NCI-H748 (cell line): ENCODE measurements at regions not wholly inside any gene's neighbourhood (a gene's known extent, or its start where the extent isn't known, plus 50 kb on each side); places are given as distances from the start of the nearest gene placed in this dataset.

Experiments used
- DNase-seq: peaks from one replicate; lab custom pipeline; 2025; ENCODE audit not compliant: unreplicated experiment; lab: John Stamatoyannopoulos, UW

DNA sequence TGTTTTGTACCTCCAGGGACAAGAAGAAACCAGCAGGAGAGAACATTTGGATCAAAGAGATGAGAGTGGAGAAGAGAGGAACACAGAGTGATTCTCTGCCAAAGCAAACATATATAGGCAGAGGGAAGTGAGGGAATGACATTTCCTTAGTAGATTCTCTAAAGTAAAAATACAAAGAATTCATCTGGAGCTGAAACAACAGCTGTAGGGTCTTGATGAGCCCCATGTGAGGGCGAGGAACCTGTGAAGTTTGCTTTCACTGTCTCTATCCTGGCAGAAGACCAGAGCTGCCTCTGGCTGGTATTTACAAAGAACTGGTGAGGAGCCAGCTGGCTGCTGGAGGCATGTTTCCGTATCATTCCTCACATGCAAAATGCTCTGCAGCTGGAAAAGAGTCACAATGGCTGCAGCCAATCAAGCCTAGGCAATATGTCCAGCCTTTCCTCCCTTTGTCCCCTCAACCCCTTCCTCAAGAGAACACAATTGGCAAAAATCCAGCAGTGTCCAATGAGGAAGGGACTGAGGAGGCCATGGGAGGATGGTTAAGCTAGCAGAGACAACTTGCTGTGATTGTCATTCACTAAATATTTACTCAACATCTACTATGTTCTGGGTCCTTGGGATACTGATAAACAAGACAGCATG lies 122.5 kb downstream of the PHLDA1 start:
- DNase-seq = peak; percentile 89

DNA sequence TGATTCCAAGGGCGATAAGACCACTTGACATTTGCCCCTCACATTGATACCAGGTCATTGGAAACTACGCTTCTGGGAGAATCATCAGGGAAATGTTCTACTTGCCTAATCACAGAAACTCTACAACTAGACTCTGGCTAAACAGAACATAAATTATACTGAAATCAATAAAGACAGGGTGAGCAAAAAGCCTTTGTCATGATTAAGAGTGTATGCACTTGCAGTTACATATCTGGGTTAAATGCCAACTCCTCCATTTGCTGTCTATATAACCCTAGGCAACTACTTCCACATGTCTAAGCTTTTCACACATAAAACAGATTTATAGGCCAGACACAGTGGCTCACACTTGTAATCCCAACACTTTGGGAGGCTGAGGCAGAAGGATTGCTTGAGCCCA lies 125.7 kb downstream of the PHLDA1 start:
- no peak for DNase-seq

DNA sequence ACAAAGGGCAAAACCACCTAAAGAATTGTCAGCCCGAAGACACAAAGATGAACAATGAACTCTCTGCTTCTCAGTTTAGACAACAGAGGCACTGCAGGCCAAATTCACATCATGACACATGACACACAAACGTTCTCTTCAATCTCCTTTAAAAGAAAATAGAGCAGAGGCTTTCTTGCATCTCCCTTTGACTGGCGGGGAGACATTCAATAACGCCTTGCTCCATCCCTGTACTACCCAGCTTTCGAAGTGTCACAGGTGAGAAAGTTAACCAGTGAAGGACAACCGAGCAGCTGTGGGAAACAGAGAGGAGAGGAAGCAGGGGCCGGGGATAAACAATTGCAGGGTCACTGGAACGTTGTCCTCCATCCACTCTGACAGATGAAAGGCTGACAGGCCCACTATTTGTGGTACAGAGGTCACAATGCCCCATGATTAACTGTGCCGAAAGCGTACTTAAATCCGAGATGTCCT lies 130.8 kb downstream of the PHLDA1 start:
- peak; percentile 29 for DNase-seq

DNA sequence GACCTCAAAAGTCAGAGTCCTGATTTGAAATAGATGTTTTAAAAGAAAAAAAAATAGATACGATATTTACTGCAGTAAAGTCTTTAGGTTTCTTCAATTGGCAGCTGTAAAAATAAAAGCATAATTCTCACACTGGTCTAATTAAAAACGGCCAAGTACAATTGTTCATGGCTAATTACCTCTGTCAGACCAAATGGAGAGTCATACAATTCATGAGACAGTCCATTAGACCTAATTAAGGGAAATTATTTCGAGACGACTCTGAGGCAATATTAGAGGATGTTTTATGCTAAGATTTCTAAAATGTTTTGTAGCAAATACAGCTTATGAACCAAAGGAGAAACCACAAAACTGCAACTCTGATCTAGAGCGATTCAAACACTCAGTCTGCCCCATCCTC lies 131.3 kb downstream of the PHLDA1 start:
- no peak for DNase-seq

DNA sequence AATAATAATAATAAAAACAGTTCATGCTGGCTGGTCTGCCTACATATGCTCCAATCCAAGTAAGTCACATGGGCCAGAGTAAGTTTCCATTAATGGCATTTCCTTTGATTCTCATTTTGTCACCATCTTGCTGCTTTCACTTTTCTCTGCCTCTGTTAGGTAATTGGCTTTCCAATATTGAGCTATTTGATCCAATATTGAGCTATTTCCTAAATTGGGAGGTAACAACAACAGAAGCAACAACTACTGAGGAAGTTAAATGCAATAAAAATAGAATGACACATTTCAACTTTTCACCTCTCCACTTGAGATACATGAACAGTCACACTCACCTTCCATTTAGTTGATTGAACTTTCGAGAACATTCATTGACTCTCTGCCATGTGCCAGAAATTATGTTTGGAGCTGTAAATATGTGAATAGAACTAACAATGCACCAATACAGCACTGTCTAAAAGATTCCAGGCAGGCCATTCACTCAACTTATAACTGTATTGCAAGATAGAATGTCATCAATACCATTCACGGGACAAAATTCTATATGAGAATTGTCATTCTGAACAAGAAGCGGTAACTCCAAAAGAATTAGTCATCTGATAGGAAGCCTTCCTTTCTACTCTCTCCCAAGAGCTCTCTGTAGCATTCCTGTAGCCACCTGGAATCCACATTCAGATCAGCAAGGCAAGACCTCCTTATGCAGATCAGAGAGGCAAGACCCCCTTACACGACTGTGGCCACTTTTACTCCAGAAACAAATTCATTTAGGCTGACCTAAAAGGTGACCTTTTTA lies 136.4 kb downstream of the PHLDA1 start:
- no peak for DNase-seq

DNA sequence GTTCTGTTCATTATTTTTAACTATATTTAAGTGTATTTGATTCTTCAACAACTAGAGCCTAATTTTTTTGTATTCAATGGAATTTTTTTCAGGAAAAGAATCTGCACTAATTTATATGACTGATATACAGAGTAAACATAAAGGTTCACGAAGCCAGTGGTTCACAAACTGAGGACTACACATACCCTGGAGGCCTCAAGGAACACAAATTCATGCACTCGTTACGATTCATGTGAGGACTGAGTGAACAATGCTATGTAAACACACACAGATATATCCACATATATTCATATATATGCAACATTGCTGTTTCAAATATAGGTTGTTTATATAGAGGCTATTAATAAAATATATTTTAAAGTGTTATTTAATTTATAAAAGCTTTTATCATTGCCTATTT lies 137.8 kb downstream of the PHLDA1 start:
- DNase-seq = no peak

DNA sequence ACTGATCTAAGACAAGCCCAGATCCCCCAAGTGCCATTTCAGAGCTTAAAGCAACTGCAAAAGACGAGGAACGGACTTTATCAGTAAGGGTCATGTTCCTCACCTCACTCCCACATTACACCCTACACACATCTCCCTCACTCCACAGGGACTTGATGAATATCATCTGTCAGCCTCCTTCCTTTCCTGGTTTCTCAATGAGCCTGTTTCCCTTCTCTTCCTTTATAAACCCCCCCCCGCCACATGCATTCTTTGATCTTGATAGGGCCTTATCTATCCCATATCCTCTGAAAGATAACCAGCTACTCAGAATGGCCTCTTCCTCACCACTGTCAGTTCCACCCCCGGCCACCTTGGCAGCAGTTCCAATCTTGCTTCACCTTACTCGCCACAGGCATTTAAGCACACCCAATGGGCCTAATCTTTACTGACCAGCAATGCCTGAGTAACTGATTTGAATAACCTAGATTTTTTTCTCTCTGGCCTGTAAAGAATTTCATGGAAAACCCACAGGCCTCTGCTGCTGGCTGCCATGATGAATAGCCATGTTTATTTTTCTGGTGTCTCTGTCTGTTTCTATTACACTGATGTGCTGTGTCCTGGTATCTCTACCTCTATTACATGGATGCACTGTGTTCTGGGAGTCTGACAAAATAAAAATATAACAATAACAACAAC lies 138.7 kb downstream of the PHLDA1 start:
- no peak for DNase-seq

DNA sequence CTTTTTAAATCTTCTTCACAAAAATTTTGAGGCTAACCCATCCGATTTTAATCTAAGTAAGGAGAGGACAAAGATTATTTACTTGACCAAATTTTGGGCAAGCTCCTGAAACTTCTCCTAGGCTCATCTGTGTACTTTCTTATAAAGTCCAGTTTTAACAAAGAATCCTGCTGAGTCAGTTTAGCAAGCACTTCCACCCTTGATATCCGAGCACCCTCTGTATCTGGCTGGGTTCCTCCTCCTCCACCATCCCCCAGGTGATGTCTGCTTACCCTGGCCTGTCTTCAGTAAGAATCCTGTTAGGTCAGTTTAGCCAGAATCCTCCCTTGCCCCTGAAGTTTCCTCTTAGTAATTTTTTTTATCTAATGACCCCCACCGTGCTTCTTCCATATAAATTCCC lies 140.5 kb downstream of the PHLDA1 start:
- no peak for DNase-seq

DNA sequence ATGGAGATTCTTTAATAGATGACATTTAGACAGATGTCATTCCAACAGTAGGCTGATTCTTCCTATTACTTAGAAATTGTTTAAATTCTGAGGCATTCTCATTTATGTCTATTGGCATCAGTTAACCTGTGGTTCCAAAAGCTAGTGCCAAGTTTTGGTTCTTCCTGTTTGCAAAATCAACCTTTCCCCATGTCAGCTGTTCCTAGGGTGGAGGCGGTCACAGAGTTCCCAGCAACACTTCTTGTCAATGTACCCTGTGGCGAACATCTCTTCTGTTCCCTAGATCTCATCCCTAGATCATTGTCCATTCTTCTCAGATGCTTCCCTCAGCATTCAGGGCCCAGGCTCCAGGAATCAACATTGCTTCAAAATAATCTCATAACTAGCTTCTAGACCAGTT lies 140.9 kb downstream of the PHLDA1 start:
- no peak for DNase-seq

DNA sequence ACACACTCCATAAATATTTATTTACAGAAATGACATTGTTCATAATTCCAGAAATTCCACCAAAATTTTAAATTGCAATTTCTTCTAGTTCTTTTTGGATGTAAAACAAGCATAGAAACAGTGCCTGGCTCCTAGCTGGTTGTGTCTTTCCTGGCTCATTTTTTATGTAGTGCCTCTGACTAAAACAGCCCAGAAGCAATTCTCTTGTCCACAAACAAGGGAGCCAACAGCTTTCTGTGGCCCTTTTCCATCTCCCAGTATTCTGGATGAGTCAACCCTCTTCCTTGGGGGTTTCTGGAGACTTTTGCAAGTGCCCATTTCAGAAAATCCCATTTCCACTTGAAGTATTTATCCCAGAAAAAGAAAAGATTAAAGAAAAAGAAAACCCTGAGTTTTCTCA lies 141.4 kb downstream of the PHLDA1 start:
- DNase-seq = no peak

DNA sequence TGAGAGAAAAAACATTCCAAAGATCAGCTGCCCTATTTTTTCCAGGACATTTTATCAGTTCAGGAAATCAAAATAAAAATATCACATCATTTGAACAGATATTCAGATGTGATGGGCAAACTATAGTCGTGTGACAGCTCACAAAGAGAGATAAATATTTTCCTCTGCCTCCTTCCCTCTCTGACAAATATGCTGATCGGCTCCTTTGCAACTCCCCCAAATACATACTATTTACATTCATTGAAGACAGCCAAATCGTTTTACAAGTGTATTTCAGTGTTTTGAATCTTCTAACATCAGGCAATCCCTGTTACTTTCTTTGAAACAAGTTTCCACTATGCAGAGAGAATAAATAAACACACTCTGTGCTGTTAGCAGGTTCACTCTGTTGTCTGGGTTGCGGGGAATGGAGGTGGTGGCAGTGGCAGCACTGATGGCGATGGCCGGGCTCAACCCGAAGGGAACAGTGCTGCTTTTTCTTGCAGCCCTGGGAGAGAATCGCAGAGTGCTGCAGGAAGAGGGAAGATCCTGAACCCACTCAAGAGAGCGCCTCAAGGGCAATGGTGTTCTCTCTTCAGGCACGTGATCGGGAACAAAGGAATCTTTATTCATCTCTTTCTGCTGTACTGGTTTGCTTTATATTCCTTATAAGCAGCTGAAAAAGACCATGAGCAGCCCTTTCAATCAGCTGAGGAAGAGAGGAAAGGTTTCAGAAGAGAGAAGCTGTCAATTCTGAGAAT lies 142.5 kb downstream of the PHLDA1 start:
- DNase-seq = no peak

DNA sequence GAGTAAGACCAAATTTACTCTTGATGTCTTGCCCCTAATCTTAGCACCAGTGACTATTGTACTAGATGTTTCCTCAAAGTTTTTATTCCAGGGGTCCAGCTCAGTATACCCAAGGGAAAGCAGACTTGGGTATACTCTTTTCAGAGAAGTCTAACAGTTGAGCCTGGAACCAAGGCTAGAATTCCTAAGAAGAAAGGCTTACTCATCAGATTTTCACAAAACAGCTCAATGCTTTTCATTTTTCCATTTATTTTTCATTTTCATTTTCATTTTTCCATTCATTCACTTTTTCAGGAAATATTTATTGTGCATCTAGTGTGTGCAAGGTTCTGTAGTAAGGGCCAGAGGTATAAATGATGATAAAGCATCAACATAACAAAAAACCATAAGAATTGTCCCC lies 143.2 kb downstream of the PHLDA1 start:
- DNase-seq = no peak

DNA sequence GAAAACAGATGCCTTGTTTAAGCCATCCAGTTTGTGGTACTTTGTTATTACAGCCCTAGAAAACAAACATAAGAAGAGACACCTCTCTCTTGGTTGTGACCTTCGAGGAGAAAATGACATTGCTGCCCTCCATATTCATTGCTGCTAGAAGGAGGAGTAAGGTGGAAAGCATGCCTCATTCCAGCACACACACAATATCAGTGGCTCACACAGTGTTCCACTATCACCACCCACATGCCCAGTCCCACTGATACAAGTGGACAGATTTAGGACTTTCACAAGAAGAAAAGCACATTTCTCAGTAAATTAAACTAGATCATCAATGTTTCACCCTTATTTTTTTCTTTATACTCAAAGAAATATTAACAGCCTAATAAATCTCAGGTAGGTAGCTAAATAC lies 143.6 kb downstream of the PHLDA1 start:
- no peak for DNase-seq

DNA sequence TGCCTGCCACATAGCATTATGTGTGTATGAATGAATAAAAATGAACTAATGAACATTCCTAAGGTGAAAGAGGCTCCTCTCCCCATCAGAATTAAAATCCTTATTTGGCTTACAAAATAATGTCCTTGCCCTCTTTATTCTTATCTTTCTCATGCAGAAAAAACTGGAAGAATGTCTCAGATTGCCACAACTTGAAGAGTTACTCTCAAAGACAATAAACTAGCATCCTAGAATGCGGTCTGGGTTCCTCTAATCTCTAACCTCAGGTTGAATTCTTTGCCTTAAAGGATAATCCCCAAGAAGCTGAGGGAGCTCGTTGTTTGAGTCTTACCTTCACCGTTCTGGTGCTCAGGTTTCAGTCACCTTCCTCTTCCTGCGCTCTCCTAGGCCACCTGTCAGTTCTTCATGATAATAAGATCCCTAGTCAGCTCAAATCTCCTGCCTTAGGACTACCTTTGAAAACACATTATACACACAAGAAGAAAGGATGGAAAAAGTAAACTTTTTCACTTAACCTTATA lies 147.1 kb downstream of the PHLDA1 start:
- no peak for DNase-seq

DNA sequence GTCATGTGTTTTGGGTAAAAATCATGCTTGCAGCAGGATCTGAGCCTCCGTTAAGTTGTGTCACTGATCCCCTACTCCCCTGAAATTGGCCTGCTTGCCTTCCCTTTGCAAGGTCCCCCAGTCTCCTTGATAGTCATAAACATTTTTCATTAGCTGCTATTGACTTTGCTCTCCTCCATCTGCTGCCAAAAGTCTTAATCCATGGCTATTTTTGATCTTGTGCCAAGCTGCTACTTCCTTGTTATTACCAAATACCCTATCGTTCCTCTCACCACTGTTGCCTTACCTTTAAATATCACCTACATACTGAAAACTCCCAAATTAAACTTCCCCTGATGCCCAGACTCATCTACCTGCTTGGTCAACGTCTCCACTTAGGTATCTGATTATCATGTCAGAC lies 148.3 kb downstream of the PHLDA1 start:
- no peak for DNase-seq

DNA sequence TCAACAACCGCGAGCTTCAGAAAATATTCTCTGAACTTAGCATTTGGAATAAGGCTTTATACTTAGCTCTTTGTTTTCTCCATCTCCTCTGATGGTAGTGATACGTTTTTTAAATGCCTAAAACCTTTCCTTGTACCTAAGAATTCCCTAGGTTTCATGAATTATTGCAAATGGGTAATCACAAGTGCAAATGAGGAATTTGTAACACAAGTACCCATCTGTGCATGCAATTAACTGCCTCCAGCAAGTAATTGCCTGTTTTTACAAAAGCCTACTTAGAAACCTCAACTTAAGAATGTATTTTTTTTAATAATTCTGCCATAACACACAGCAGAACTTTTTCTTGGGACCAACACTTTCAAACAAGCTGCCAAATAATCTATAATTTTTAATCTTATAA lies 149.2 kb downstream of the PHLDA1 start:
- DNase-seq = no peak

DNA sequence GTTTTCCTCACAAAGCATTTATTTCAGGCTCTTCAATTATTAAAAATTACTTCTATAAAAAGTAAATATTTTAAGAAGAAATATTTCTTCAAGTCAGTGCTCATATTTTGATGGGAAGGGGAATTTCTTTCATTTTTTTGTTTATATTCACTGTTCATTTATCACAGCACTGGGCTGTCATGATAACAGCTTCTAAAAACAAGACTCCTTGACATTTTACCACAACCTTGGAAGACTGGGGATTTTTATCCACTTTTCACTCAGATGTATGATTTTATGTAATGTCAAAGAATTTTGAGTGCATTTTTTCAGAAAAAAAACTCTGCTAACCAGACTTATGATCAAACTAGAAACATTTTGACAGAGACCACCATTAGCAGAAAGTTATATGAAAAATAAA lies 149.7 kb downstream of the PHLDA1 start:
- no peak for DNase-seq

DNA sequence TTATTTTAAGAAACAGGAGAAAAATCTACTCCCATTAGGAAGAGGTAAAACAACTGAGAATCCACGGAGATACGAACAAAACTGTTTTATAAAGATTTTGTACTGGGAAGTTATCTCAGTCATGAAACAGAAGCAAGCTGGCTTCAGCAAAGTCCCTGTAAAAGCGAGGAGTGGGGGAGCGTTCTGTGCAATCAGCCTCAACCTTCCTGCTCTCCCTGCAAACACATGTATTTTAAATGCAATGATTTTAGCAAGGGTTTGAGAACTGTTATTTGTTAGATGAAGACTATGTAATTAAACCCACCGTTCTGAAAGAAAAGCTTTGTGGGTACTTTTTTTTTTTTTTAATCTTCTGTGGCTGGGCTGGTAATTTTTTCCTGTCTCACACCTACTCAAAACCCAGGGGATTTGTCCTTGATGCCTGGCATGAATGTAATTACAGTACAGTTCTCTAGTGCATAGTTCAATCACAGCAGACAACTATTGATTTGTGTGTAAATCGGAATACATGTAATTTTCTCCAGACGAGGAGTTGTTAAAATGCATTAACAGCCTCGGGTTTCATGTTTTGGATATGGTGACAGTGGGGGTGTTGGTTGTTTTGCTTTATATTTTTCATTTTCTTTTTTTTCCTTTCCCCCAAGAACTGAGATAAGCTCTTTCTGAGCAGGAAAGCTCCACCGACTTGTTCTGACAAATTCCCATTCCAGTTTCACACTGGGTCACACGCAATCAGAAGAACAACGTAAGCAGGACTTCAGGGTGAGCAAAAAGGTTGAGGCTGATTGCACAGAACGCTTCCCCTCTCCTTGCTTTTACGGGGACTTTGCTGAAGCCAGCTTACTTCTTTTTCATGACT lies 153.6 kb downstream of the PHLDA1 start:
- peak; percentile 53 for DNase-seq

DNA sequence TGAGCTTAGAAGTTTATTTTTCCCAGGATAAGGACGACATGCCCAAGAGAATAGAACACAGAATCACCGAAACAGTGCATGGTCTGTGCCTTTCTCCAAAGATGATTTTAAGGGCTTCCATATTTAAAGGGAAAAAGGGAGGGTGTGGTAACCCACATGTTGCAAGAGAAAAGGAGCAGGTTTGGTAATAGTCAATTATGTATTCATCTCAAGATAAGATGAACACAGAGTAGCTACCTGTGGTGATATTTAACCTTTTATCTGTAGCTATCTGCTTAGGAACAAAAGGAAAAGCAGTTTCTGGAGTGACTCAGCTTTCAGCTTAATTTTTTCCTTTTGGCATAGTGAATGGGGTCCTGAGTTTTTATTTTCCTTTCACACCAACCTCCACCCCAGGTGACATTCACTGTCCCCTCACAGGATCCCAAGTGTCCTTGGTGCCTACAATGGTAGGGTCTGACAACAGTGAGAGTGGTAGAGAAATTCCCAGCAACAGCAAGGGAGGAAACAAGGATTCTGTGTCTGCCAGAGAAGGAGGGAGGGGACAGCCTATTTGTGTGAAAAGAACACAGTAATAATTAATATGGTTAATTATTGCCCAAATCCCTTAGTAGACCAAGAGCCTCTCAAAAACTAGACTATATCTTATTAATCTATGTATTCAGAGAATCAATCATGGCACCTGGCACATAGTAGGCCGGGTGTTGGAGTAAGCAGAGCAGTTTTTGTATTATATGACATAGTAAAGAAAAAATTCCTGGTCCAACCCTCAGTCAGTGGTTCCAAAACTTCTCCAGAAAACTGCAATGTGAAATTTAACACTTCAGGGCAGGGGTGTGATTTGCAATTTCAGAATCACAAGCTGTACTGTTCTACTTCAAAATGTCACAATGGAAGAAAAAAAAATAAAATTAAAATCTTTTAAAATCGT lies 154.5 kb downstream of the PHLDA1 start:
- DNase-seq = peak; percentile 17
